ENCODE measurements at regions not wholly inside any gene's neighbourhood (a gene's known extent, or its start where the extent isn't known, plus 50 kb on each side); places are given as distances from the start of the nearest gene placed in this dataset.

- TF ChIP-seq CTCF (conservative IDR thresholded peaks at IDR 0.05; ENCODE audit: low read depth, low read length) (no peak), BHLHE40 (IDR thresholded peaks at IDR 0.05; ENCODE audit: low read depth, low read length) (no peak), POLR2A (IDR thresholded peaks at IDR 0.05; ENCODE audit: low read depth, low read length) (no peak)
These were observed 151.3 kb upstream of the ZFHX3 start for GRCh38 chr16:73199214-73199613.
